ENCODE measurements at regions not wholly inside any gene's neighbourhood (a gene's known extent, or its start where the extent isn't known, plus 50 kb on each side); places are given as distances from the start of the nearest gene placed in this dataset.

DNA sequence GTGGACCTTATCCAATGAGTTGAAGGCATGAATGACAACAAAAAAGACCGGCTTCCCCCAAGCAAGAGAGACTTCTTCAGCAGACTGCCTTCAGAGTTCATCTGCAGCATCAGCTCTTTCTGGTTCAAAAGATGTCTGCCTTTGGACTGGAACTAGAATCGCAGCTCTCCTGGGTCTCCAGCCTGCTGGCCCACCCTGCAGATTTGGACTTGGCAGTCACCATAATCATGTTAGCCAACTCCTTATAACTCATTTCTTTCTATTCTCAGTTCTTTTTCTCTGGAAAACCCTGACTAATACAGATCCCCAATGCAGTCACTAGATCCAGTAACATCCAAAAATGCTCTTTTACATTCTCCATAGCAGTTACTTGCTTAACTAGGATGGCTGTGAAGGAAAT is 89.2 kb upstream of the MARK1 start:
- H3K36me3 ChIP-seq (ENCODE audit: control insufficient read depth, low read length), result no peaks in the 10 kb centered on the region
- no peaks in the 10 kb centered on the region for H3F3A ChIP-seq (ENCODE audit: control insufficient read depth, insufficient read depth)
- no peak overlapping the region for H3K4me2 ChIP-seq (ENCODE audit: low read length)
- H3K79me2 ChIP-seq (ENCODE audit: control insufficient read depth, low read length), result no peaks in the 10 kb centered on the region
- no peaks in the 10 kb centered on the region for H3K9me3 ChIP-seq (ENCODE audit: control insufficient read depth, insufficient read depth, low read length)
- no peak overlapping the region for H3K4me3 ChIP-seq (ENCODE audit: low read length)
- H3K4me1 ChIP-seq (ENCODE audit: control insufficient read depth, low read length), result no peaks in the 10 kb centered on the region
- no peaks in the 10 kb centered on the region for H3K9me2 ChIP-seq (replicated peaks; ENCODE audit: control insufficient read depth, low read length)
- no peak overlapping the region for H3K27ac ChIP-seq (ENCODE audit: low read depth, low read length)
- no peak for TF ChIP-seq EZH2phosphoT487 (IDR thresholded peaks at IDR 0.05; ENCODE audit: borderline replicate concordance, low read length)
- TF ChIP-seq, protein P1, sequence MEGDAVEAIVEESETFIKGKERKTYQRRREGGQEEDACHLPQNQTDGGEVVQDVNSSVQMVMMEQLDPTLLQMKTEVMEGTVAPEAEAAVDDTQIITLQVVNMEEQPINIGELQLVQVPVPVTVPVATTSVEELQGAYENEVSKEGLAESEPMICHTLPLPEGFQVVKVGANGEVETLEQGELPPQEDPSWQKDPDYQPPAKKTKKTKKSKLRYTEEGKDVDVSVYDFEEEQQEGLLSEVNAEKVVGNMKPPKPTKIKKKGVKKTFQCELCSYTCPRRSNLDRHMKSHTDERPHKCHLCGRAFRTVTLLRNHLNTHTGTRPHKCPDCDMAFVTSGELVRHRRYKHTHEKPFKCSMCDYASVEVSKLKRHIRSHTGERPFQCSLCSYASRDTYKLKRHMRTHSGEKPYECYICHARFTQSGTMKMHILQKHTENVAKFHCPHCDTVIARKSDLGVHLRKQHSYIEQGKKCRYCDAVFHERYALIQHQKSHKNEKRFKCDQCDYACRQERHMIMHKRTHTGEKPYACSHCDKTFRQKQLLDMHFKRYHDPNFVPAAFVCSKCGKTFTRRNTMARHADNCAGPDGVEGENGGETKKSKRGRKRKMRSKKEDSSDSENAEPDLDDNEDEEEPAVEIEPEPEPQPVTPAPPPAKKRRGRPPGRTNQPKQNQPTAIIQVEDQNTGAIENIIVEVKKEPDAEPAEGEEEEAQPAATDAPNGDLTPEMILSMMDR (IDR thresholded peaks at IDR 0.05; ENCODE audit: low read depth, low read length, poor library complexity, severe bottlenecking), result no peak
- no peaks in the 10 kb centered on the region for H4K20me1 ChIP-seq (ENCODE audit: control insufficient read depth, insufficient read depth, low read depth, low read length)
- no peaks in the 10 kb centered on the region; the same call in 1 of the 2 replicates for H3K27me3 ChIP-seq (ENCODE audit: control insufficient read depth, low read length)

DNA sequence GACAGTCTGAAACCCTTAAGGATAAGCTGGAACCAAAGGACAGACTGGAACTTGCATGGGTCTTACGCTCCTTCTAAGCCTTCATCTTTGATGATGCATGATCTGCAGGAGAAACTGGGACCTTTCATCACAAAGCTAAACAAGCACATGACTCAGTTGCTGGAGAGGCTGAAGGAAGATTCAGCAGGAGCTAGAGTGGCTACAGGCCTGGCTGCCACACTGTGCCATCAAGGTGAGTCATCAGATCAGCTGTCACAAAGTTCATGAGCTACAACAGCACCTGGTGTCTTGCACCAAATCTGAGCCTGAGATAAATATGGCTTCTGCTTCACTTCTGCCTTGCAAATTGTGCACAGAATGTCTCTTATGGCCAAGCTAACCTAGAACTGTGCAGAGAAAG is 95.5 kb upstream of the MARK1 start:
- Histone ChIP-seq H3K27ac (ENCODE audit: low read depth, low read length) (no peak overlapping the region), H3K79me2 (ENCODE audit: control insufficient read depth, low read length) (no peaks in the 10 kb centered on the region), H3K27me3 (ENCODE audit: control insufficient read depth, low read length) (no peaks in the 10 kb centered on the region; the same call in 1 of the 2 replicates), H3K9me2 (replicated peaks; ENCODE audit: control insufficient read depth, low read length) (no peaks in the 10 kb centered on the region), H3K9me3 (ENCODE audit: control insufficient read depth, insufficient read depth, low read length) (no peaks in the 10 kb centered on the region), H3K4me1 (ENCODE audit: control insufficient read depth, low read length) (no peaks in the 10 kb centered on the region), H3K36me3 (ENCODE audit: control insufficient read depth, low read length) (no peaks in the 10 kb centered on the region), H3F3A (ENCODE audit: control insufficient read depth, insufficient read depth) (no peaks in the 10 kb centered on the region), H3K4me2 (ENCODE audit: low read length) (no peak overlapping the region), H3K4me3 (ENCODE audit: low read length) (no peak overlapping the region), H4K20me1 (ENCODE audit: control insufficient read depth, insufficient read depth, low read depth, low read length) (no peaks in the 10 kb centered on the region)
- TF ChIP-seq EZH2phosphoT487 (IDR thresholded peaks at IDR 0.05; ENCODE audit: borderline replicate concordance, low read length), result no peak
- TF ChIP-seq, protein P1 (IDR thresholded peaks at IDR 0.05; ENCODE audit: low read depth, low read length, poor library complexity, severe bottlenecking), result no peak

DNA sequence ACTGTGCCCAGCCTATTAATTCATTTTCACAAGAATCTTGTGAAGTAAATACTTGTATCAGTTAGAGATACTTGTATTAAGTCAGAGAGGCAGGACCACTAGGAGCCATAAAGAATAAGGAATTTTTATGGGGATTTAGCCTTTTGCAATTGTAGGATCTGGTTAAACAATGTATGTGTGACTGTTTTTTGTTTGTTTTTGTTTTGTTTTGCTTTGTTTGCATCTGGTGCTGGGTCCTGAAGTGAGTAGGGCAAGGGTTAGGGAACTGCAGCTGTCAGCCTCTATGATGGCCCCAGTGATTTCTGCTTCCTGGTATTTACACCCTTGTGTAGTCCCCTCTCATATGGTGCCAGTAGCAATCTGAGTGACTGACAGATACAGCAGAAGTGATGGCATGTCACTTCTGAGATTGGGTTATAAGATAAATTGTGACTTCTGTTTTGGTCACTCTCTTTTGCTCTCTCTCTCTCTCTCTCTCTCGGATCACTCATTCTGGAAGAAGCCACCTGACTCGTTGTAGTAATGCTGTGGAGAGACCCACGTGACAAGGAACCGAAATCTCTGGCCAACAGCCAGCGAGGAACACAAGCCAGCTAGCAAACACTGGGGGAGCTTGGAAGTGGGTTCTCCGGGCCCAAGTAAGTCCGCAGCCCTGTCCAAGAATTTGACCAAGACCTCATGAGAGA is 96.2 kb upstream of the MARK1 start:
- no peak for TF ChIP-seq EZH2phosphoT487 (IDR thresholded peaks at IDR 0.05; ENCODE audit: borderline replicate concordance, low read length)
- TF ChIP-seq, protein P1 (IDR thresholded peaks at IDR 0.05; ENCODE audit: low read depth, low read length, poor library complexity, severe bottlenecking), result no peak
- Histone ChIP-seq H3K4me1 (ENCODE audit: control insufficient read depth, low read length) (no peaks in the 10 kb centered on the region), H3F3A (ENCODE audit: control insufficient read depth, insufficient read depth) (no peaks in the 10 kb centered on the region), H3K4me3 (ENCODE audit: low read length) (no peak overlapping the region), H3K9me3 (ENCODE audit: control insufficient read depth, insufficient read depth, low read length) (no peaks in the 10 kb centered on the region), H3K36me3 (ENCODE audit: control insufficient read depth, low read length) (no peaks in the 10 kb centered on the region), H3K9me2 (replicated peaks; ENCODE audit: control insufficient read depth, low read length) (no peaks in the 10 kb centered on the region), H4K20me1 (ENCODE audit: control insufficient read depth, insufficient read depth, low read depth, low read length) (no peaks in the 10 kb centered on the region), H3K79me2 (ENCODE audit: control insufficient read depth, low read length) (no peaks in the 10 kb centered on the region), H3K27ac (ENCODE audit: low read depth, low read length) (no peak overlapping the region), H3K4me2 (ENCODE audit: low read length) (no peak overlapping the region), H3K27me3 (ENCODE audit: control insufficient read depth, low read length) (no peaks in the 10 kb centered on the region)

Measured in DOHH2 (cell line).